NCI-H774 (cell line): ENCODE measurements at regions not wholly inside any gene's neighbourhood (a gene's known extent, or its start where the extent isn't known, plus 50 kb on each side); places are given as distances from the start of the nearest gene placed in this dataset.

Experiments used
- DNase-seq: peaks from one replicate; lab custom pipeline; 2025; lab: John Stamatoyannopoulos, UW

GRCh38 chr13:105219651-105220050, 1315.8 kb downstream of the EFNB2 start:
- DNase-seq: no peak

DNA sequence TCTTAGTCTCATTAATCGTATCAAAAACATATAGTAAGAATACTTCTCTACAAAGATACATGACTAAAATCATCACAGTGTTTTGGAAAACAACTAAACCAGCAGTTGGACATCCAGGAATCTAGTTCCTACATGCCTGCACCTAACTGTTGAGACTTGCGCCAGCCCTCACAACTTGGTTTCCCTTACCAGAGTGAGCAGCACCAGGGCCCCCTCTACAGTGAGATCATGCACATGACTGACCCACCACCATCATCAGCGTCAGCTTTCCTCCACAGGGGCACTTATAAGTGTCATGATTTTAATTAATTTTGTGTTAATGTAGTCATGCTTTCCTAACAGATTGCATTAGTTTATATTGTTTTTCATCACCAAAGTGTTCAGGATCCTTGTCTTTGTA, 1322.0 kb downstream of the EFNB2 start:
- no peak for DNase-seq

- no peak for DNase-seq
Measured at GRCh38 chr13:105207572-105208293, 1327.7 kb downstream of the EFNB2 start.

- DNase-seq: no peak
Measured at GRCh38 chr13:105202354-105202753, 1333.1 kb downstream of the EFNB2 start.

DNA sequence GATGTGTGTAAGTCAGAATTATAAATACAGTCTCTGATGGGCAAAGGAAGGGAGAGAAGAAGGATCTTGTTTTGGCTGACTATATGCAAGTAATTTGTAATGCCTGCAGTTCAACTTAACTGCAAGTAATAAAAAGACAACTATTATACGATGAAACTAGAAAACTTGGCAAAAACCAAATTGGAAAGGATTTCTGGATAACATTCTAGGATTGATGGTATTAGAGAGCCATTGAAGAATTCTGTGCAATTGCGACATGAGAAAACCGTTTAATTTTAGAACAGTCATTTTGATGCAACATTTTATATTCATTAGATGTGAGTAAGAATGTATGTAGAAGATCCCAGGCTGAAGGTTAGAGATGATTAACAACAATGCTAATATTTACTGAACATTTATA, 1334.1 kb downstream of the EFNB2 start:
- DNase-seq: no peak

GRCh38 chr13:105200181-105200580, 1335.3 kb downstream of the EFNB2 start:
- DNase-seq: no peak

DNA sequence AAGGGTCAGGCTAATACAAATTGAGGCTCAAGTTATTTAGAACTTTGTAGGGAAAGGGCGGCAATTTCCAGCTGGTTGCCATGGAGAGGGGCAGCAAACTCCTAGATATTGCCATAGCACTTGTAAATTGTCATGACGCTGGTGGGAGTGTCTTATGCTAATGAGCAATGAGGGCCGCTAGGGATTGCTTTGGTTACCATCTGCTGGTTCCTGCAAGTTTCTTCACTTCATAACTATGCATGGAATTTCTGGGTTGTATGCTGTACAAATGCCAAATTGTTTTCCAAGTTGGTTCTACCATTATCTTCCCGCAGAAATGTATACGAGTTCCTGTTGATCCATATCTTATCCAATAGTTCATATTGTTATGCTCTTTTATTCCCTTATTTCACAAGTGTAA, 1339.4 kb downstream of the EFNB2 start:
- no peak for DNase-seq

GRCh38 chr13:105193026-105193425, 1342.4 kb downstream of the EFNB2 start:
- no peak for DNase-seq

DNA sequence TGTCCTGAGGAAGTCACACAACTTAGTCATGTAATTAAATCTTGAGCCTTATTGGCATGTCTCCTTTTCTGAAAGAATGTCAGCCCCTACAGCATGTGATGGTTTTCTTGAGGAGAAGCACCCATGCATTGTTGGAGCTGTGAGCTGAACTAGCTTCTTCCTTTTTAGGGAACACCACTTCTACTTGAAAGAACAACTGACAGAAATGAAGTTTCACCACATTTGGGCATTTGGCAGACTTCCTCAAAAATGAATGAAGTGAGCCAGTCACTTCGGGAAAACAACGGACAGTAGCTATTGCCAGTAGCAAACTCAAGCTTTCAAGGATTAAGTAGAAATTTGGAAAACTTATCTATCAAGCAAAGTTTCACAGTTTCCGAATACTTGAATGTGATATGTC, 1351.3 kb downstream of the EFNB2 start:
- DNase-seq: no peak

DNA sequence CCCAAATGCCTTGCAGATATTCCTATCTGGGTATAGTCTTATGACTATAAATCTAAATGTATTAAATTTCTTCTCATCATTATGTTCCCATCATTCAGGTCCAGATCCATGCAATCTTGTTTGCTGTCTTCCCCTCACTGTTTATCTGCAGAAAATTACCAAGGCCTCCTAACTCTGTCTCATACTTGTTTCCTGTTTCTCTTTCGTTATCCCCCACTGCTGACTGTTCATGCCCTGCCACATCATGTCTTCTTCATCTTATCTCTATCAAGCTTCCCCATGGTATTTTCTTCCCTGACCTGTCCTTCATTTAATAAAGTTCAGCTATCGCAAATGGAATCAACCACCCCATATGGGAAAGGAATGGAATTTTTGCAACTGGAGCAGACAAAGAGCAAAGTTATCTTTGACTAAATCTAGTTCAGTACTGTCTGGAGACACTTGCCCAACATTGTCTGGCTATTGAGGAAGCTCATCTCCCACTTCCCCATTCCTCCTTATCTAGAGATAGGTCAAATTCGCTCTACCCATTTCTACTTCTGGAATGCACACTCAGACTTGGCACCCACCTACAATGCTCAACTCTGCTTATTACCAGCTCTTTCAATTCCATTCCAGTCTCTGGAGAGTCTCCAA, 1358.1 kb downstream of the EFNB2 start:
- no peak for DNase-seq

DNA sequence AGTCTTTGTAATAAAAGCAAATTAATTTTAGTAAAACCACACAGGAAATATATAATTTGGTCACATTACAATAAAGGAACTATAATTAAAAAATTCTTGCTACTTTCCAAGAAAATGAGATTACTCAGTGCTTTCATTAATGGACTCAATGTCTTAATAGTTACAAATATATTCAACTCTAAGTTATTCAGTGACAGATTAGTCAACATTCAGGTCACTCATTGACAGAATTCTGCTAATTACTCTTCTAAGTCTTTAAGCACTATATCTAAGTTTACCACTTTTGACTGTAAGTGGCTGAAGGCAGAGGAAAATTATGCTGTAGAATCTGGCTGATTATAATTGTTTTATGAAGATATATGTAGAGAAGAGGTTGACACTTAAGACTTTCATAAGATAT, 1365.0 kb downstream of the EFNB2 start:
- no peak for DNase-seq

- DNase-seq: no peak
Measured at GRCh38 chr13:105168295-105168694, 1367.2 kb downstream of the EFNB2 start.

GRCh38 chr13:105167385-105167784, 1368.1 kb downstream of the EFNB2 start:
- DNase-seq: no peak

DNA sequence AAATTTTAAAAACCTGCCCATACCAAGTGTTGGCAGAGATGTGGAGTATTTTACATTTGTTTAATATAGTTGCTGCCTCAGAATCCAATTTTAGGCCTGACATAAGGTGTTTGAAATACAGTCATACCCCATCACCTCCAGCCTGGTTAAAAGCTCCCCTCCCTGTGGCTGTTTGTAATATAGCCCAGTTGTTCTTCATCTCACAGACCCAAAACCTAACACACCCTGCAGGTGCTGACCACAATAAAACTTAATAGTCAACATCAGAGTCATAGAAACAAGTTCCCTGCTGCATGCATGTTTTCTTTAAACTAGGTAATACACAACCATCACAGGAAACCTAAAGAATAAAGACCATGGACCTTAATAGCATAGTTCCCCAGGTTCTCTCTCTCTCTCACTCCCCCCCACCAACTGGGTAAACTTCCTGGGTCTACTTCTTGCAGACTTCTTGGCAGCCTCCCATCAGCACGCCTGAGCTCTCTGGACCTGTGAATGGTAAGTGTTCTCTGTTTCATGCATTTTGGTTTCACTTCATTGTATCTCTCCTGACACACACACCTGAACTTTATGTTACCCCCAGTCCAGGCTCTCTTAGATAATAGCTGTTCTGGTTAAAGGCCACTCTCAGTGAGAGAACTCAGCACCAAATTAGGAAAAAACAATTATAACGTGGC, 1369.9 kb downstream of the EFNB2 start:
- peak; percentile 16 for DNase-seq

- DNase-seq: peak; percentile 76
Measured at GRCh38 chr13:105159841-105160240, 1375.6 kb downstream of the EFNB2 start.

DNA sequence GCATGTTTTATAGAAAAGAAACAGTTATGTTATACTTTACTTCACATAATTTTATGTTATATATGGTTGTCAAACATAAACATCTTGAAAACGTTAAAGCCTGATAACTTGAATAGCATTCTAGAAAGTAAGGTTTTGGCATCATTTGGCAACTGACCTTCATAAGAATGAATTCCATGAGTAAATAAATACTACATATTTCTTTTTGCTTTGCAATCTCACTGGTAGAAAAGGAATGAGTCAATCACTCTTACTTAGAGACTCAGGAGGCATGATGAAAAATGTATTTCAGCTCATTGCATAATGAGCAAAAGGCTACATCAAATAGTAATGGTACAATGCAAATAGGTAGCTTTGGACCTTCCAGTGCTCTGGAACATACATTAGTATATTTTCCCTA, 1381.9 kb downstream of the EFNB2 start:
- DNase-seq: no peak

GRCh38 chr13:105151639-105152038, 1383.8 kb downstream of the EFNB2 start:
- no peak for DNase-seq

- DNase-seq: no peak
Measured at GRCh38 chr13:105147461-105147860, 1388.0 kb downstream of the EFNB2 start.

DNA sequence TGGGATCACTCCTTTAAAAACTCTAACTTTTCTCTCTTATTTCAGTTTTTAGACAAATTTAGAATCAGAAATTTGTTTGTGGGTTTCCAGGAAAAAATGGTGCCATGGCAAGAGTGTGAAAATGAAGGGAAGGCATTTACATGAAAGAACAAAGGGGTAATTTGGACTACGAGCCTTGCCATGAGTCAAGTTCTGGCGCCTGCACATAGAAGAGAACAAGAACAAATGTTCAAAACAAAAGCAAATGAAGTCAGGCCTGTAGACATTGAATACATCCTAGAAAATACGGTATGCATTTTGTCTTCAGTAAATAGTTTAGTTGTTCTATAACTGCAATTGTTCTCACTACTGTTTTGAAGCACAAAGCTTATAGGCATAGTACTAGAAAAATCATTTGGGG, 1390.5 kb downstream of the EFNB2 start:
- no peak for DNase-seq

GRCh38 chr13:105144020-105144419, 1391.4 kb downstream of the EFNB2 start:
- no peak for DNase-seq

- no peak for DNase-seq
Measured at GRCh38 chr13:105142556-105142955, 1392.9 kb downstream of the EFNB2 start.

- peak; percentile 92 for DNase-seq
Measured at GRCh38 chr13:105139380-105140285, 1395.8 kb downstream of the EFNB2 start.
